ENCODE measurements at regions not wholly inside any gene's neighbourhood (a gene's known extent, or its start where the extent isn't known, plus 50 kb on each side); places are given as distances from the start of the nearest gene placed in this dataset.
"Not testable (repeated sequence)": the region's sequence is repeated elsewhere in the genome, so short reads cannot be mapped to it uniquely, and the experiment has no call there.

GRCh38 chr7:118948508-118948907 lies 724.0 kb downstream of the ANKRD7 start:
- DNase-seq = no peak

DNA sequence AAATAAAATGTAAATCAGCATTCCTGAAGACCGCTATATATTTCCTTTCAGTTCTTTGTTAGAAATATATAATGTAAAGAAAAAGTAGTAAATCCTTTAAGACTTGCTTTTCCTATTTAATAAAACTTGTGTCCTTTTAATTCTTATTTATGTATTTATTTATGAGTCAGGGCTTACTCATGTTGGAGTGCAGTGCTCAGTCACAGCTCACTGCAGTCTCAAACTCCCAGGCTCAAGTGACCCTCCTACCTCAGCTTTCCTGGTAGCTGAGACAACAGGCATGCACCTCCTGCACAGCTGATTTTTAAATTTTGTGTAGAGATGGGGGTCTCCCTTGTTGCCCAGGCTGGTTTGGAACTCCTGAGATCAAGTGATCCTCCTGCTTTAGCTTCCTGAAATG lies 724.5 kb downstream of the ANKRD7 start:
- no peak for DNase-seq

GRCh38 chr7:118956285-118956684 lies 731.8 kb downstream of the ANKRD7 start:
- DNase-seq = not testable (repeated sequence)

GRCh38 chr7:118969370-118969769 lies 744.9 kb downstream of the ANKRD7 start:
- DNase-seq = no peak

GRCh38 chr7:118971706-118972105 lies 747.2 kb downstream of the ANKRD7 start:
- DNase-seq = no peak

GRCh38 chr7:118974836-118975235 lies 750.3 kb downstream of the ANKRD7 start:
- no peak for DNase-seq

GRCh38 chr7:118995350-118995749 lies 770.8 kb downstream of the ANKRD7 start:
- no peak for DNase-seq

DNA sequence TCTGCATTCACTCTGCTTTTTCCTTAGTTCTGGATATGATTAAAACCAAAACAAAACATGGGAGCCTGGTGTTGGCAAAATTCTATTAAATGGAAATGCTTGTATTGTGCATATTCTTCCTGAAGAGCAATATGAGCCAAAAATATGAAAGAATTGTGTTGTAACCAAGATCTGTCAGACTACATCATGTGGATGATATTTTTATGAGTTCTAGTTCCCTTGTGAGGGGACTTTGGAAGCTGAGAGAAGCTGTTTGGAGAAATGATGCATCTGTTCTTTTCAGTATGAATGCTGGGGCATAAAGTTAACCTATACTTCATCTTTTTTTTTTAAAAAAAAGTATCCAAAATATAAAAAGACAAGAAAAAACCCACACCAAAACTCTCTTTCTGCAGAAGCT lies 782.7 kb downstream of the ANKRD7 start:
- DNase-seq = no peak

DNA sequence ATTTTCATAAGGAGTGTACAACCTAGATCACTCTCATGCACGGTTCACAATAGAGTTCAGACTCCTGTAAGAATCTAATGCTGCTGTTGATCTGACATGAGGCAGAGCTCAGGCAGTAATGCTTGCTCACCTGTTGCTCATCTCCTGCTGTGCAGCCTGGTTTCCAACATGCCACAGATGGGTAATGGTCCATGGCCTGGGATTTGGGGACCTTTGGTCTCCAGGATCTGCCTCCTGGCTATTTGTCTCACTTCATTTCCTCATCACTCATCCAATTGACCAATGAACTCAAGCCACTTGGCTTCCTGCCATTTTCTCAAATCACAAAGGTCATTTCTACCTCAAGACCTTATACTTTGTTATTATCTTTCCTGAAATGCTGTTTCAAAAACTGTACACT lies 786.1 kb downstream of the ANKRD7 start:
- DNase-seq = no peak

DNA sequence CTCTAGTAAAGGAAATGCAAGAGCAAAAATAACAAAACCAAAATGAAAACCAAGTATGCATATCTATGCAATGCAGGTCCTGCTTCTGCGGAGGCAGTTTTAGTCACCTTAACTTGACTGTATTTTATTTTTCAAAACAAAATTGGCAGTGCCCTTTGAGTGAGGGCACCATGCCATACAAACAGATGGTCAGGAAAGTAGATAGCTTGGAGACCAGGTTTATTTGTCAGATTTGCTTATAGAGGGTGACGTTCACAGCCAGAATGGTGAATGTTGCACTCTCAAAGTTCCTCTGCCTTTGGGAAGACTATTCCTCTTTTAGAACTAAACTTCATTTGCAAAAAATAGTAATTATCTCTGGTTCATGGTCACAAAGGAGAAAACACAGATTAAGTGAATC lies 801.9 kb downstream of the ANKRD7 start:
- DNase-seq = no peak

DNA sequence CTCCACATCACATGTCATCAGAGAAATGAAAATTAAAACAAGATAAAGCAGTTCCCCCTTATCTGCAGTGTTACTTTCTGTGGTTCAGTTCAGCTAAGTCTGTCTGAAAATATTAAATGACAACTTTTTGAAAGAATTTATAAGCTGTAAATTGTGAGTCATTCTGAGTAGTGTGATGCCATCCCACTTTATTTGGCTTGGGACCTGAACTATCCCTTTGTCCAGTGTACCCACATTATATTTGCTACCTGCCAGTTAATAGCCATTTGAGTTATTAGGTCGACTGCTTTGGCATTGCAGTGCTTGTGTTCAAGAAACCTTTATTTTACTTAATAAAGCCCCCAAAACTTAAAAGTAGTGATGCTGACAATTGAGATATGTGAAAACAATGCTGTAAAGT lies 804.2 kb downstream of the ANKRD7 start:
- DNase-seq = no peak

- DNase-seq = not testable (repeated sequence)
Measured at GRCh38 chr7:119032136-119032535, 807.6 kb downstream of the ANKRD7 start.

DNA sequence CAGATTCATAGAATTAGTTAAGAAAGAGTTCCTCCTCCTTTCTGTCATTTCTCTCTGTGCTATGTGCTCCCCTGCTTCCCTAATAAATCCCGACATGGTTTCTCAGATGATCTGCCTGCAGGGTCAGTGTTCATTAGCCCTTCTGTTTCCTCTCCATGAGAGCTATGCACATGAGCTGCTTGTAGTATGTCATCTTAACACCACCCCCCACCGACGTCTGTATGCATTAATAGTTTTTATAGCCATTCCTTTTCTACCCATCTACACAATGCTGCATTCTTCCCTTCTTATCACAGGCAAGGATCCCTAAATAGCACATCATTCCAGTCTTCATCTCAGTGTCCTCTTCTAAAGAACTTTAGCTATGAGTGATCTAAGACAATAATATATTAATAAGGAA lies 809.1 kb downstream of the ANKRD7 start:
- DNase-seq = no peak

DNA sequence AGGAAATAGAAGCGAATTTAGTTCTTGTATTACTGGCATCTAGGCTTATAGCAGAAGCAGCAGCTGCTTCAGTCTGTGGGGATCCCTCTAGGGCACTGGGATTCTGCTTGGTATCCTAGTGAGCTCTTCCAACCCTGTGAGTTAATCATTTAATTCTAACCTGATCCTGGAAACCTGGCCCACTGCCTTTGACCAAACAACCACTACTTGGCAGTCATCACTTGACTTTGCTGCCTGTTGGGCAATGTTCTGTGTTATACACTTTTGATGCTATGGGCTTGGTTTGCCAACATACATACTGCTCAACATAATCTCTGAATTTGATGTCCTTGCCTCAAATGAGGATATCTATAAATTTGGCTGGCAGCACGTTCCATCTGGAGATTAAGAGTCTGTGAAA lies 813.4 kb downstream of the ANKRD7 start:
- DNase-seq = no peak

DNA sequence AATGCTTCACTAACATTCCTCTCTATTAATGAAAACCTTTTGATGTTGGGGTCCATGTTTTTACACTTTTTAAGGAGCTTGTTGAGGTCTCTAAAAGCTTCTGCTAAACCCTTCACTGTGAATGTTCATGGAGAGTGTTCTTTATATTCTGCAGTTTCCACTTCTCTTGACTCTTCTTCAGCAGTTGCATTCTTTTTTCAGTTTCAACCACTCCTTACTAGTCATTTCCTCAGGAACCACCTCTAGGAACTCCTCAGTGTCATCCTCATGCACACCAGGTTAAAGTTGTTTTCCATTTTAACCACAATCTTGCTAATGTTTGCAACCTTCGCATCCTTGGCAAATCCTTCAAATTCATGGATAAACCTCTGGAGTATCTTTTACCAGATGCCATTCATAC lies 821.6 kb downstream of the ANKRD7 start:
- no peak for DNase-seq

- DNase-seq = no peak
Measured at GRCh38 chr7:119065966-119066365, 841.5 kb downstream of the ANKRD7 start.

GRCh38 chr7:119086026-119086425 lies 861.5 kb downstream of the ANKRD7 start:
- DNase-seq = no peak

GRCh38 chr7:119090851-119091250 lies 866.3 kb downstream of the ANKRD7 start:
- DNase-seq = no peak

DNA sequence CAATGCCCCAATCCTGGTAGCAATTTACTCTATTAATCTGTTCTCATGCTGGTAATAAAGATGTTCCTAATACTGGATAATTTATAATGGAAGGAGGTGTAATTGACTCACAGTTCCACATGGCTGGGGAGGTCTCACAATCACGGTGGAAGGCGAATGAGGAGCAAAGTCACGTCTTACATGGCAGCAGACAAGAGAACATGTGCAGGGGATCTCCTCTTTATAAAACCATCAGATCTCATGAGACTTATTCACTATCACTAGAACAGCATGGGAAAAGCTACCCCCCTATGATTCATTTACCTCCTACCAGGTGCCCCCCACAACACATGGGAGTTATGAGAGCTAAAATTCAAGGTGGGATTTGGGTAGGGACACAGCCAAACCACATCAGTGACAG lies 872.2 kb downstream of the ANKRD7 start:
- DNase-seq = no peak

- not testable (repeated sequence) for DNase-seq
Measured at GRCh38 chr7:119100611-119101258, 876.2 kb downstream of the ANKRD7 start.

DNA sequence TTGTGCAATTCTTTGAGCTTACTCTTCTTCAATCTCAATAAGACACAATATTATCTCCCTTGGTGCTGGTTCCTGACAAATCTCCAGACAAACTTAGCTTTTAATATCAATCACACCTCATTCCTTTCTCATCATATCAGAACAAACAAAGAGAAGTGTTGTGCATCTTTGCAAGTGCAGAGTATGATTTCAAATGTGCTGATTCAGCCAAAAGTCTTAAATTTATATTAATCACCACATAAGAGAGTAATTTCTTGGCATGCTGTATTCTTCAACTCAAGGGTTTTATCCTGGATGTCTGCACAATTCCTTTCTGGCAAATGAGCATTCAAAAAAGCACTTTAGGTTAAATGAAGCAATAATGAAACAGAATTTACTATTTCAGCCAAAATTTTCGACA lies 877.8 kb downstream of the ANKRD7 start:
- DNase-seq = no peak

DNA sequence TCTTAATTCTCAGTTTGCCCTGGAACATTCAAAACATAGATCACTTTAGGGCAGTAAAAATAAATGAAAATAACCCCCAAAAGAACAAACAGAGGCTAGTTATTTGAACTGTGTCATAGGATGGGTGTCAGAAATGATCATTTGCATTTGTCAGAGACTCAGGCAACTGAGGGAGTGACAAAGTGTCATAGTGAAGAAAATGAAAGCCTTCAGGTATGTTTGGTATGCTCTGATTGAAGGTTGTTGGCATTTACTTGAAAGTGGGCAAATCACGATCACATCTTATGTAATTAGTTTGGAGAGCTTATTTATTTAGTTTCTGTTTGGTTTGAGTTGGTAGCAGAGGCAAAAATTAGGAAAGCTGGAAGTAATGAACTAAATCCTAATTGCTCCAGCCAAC lies 880.9 kb downstream of the ANKRD7 start:
- DNase-seq = no peak

GRCh38 chr7:119123326-119123725 lies 898.8 kb downstream of the ANKRD7 start:
- no peak for DNase-seq

DNA sequence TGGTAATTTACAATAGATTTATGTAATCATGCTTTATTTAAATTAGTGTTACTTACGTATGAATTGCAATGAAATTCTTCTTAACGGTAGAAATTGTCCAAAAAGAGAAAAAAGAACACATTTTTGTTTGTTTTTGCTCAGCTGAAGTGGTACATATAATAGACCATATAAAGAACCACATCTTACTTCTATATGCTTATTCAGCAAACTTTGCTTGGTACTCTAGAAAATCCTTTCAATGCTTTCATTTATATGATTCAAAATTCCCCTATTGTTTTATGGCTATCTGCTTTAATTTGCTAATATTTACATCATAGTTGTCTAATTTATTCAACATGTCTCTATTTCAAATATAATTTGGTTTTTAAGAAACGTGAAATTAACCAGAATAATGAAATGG lies 903.2 kb downstream of the ANKRD7 start:
- no peak for DNase-seq

GRCh38 chr7:119132436-119132835 lies 907.9 kb downstream of the ANKRD7 start:
- DNase-seq = no peak
